SU-DHL-6 (cell line): ENCODE measurements at regions not wholly inside any gene's neighbourhood (a gene's known extent, or its start where the extent isn't known, plus 50 kb on each side); places are given as distances from the start of the nearest gene placed in this dataset.

ENCODE experiments used
- H2AFZ ChIP-seq: fragments of 200-600 bp; sonication (generic); 2 replicates; pipeline ENCODE4 v1.6.1; 2014; ENCODE audit warnings: low read depth, mild to moderate bottlenecking, moderate library complexity, mixed read lengths, antibody characterized with exemption, low read length; ENCODE audit not compliant: severe bottlenecking
- H3F3A ChIP-seq: fragments of 200-600 bp; shearing (Covaris generic); 2 replicates; pipeline ENCODE4 v1.6.0; 2016; ENCODE audit warnings: antibody characterized with exemption, mild to moderate bottlenecking; ENCODE audit not compliant: insufficient read depth
- H3K27ac ChIP-seq: fragments of 200-600 bp; sonication (generic); 2 replicates; pipeline ENCODE4 v1.5.1; 2016; ENCODE audit warnings: low read depth, mild to moderate bottlenecking, low read length, moderate library complexity, mixed read lengths
- H3K27me3 ChIP-seq: fragments of 200-600 bp; sonication (generic), shearing (Covaris generic); 2 replicates; pipeline ENCODE4 v1.6.0; 2014; ENCODE audit warnings: mild to moderate bottlenecking, low read length
- H3K36me3 ChIP-seq: fragments of 200-600 bp; sonication (generic); 2 replicates; pipeline ENCODE4 v1.6.1; 2014; ENCODE audit warnings: mild to moderate bottlenecking, low read length, mixed read lengths
- H3K4me2 ChIP-seq: fragments of 300-600, 200-600 bp; shearing (Covaris generic), sonication (generic); 2 replicates; pipeline ENCODE4 v1.6.0; 2014; ENCODE audit warnings: low read length, low read depth, mild to moderate bottlenecking; ENCODE audit not compliant: poor library complexity, severe bottlenecking
- H3K4me3 ChIP-seq: fragments of 200-600 bp; sonication (generic); 2 replicates; pipeline ENCODE4 v1.5.1; 2014; ENCODE audit warnings: antibody characterized with exemption, low read length, mild to moderate bottlenecking, mixed read lengths; ENCODE audit not compliant: insufficient read depth, poor library complexity, severe bottlenecking
- H3K79me2 ChIP-seq: fragments of 200-600 bp; sonication (generic); 2 replicates; pipeline ENCODE4 v1.6.1; 2014; ENCODE audit warnings: mild to moderate bottlenecking, low read length, moderate library complexity; ENCODE audit not compliant: insufficient read depth
- H3K9ac ChIP-seq: fragments of 200-600 bp; sonication (generic); 2 replicates; pipeline ENCODE4 v1.7.0; 2014; ENCODE audit warnings: mild to moderate bottlenecking, low read length
- H3K9me2 ChIP-seq: fragments of 200-600 bp; sonication (generic); replicated peaks from 2 replicates; pipeline ENCODE4 v1.6.1; 2014; ENCODE audit warnings: low read length; ENCODE audit not compliant: insufficient read depth
- H3K9me3 ChIP-seq: fragments of 200-600 bp; sonication (generic); 2 replicates; pipeline ENCODE4 v1.6.1; 2014; ENCODE audit warnings: low read length, mixed read lengths; ENCODE audit not compliant: insufficient read depth
- H4K20me1 ChIP-seq: fragments of 200-600 bp; sonication (generic); 2 replicates; pipeline ENCODE4 v1.6.1; 2014; ENCODE audit warnings: low read depth, mild to moderate bottlenecking, antibody characterized with exemption, low read length, moderate library complexity, mixed read lengths
- CTCF ChIP-seq: fragments of 200-600 bp; sonication (generic); IDR thresholded peaks from one replicate; pipeline ENCODE4 v1.5.1; 2017; ENCODE audit warnings: antibody characterized with exemption, mild to moderate bottlenecking, low read length, moderate library complexity; ENCODE audit not compliant: insufficient read depth, poor library complexity, severe bottlenecking
- EZH2phosphoT487 ChIP-seq: fragments of 200-600 bp; sonication (generic), shearing (Covaris generic); conservative IDR thresholded peaks from 2 replicates; pipeline ENCODE4 v1.6.1; 2018; ENCODE audit warnings: mild to moderate bottlenecking, antibody characterized with exemption, low read length, moderate library complexity, mixed read lengths

- no peaks in the 10 kb centered on the region for H3K79me2 ChIP-seq
- H3K9me3 ChIP-seq = no peaks in the 10 kb centered on the region
- TF ChIP-seq EZH2phosphoT487 = no peak
- no peak for TF ChIP-seq CTCF
- H3K4me2 ChIP-seq = no peak overlapping the region
- no peaks in the 10 kb centered on the region for H3F3A ChIP-seq
- H2AFZ ChIP-seq = no peak overlapping the region
- H3K9ac ChIP-seq = no peak overlapping the region
- H3K36me3 ChIP-seq = no peaks in the 10 kb centered on the region
- H3K4me3 ChIP-seq = no peak overlapping the region
- H3K27me3 ChIP-seq = no peaks in the 10 kb centered on the region
- no peaks in the 10 kb centered on the region; the same call in 1 of the 2 replicates for H3K9me2 ChIP-seq
- H3K27ac ChIP-seq = no peak overlapping the region
- no peaks in the 10 kb centered on the region for H4K20me1 ChIP-seq
Measured at GRCh38 chr11:23953951-23954710, 542.7 kb upstream of the LUZP2 start.

DNA sequence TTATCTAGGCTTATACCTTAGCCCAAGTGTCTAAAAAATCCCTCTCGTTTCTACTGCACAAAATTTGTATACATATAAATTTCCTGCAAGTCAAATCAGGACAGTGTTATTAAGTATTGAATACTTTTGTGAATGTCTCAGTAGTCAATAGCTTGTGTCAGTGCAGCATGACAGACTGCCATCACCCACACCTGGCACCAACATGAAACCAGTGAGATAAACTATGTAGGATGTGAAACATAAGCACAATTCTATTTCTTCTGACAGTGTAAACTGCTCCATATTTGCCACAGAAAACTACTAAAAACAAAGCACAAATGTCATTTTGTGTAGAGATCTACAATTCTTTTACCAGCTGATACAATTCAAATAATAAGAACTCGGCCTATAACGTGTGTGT, 542.1 kb upstream of the LUZP2 start:
- TF ChIP-seq EZH2phosphoT487 (no peak), CTCF (no peak)
- Histone ChIP-seq H3K9me3 (no peaks in the 10 kb centered on the region), H4K20me1 (no peaks in the 10 kb centered on the region), H3K36me3 (no peaks in the 10 kb centered on the region), H3K9ac (no peak overlapping the region), H3K27me3 (no peaks in the 10 kb centered on the region), H3K4me2 (no peak overlapping the region), H3K9me2 (no peaks in the 10 kb centered on the region; the same call in 1 of the 2 replicates), H3F3A (no peaks in the 10 kb centered on the region), H3K4me3 (no peak overlapping the region), H3K27ac (no peak overlapping the region), H3K79me2 (no peaks in the 10 kb centered on the region), H2AFZ (no peak overlapping the region)

GRCh38 chr11:23956586-23956985, 540.3 kb upstream of the LUZP2 start:
- no peak overlapping the region for H3K4me2 ChIP-seq

DNA sequence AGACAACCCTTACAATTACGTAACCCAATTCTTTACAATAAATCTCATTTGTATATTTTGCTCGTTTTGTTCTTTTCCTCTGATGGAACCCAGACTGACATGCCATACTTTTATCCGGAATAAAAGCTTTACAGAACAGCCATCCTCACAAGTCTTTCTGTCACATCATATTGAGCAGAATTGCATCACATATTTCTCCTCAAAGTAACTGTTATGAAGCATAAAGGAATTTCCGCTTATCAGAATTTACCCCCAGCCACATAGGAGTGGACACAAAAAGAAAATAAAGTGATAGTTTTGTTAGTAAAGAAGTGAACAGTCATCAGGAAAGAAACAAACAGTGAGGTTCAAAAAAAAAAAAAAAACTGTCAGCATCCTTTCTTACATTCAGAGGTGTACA, 539.5 kb upstream of the LUZP2 start:
- Histone ChIP-seq H3K9me2 (no peaks in the 10 kb centered on the region; the same call in 1 of the 2 replicates), H3K4me3 (no peak overlapping the region), H3F3A (no peaks in the 10 kb centered on the region), H3K27ac (no peak overlapping the region), H3K27me3 (no peaks in the 10 kb centered on the region), H3K4me2 (no peak overlapping the region), H3K36me3 (no peaks in the 10 kb centered on the region), H2AFZ (no peak overlapping the region), H4K20me1 (no peaks in the 10 kb centered on the region), H3K9me3 (no peaks in the 10 kb centered on the region), H3K79me2 (no peaks in the 10 kb centered on the region), H3K9ac (no peak overlapping the region)
- TF ChIP-seq EZH2phosphoT487 = no peak
- TF ChIP-seq CTCF = no peak

More at GRCh38 chr11:23956586-23956985, 540.3 kb upstream of the LUZP2 start:
- Histone ChIP-seq H4K20me1 (no peaks in the 10 kb centered on the region), H3K79me2 (no peaks in the 10 kb centered on the region), H3K9me2 (no peaks in the 10 kb centered on the region; the same call in 1 of the 2 replicates), H3K9ac (no peak overlapping the region), H3K27me3 (no peaks in the 10 kb centered on the region), H3K36me3 (no peaks in the 10 kb centered on the region), H3K9me3 (no peaks in the 10 kb centered on the region), H3K4me3 (no peak overlapping the region), H3K27ac (no peak overlapping the region), H2AFZ (no peak overlapping the region), H3F3A (no peaks in the 10 kb centered on the region)
- no peak for TF ChIP-seq EZH2phosphoT487
